Transverse colon (tissue), 4 donors: ENCODE measurements at regions not wholly inside any gene's neighbourhood (a gene's known extent, or its start where the extent isn't known, plus 50 kb on each side); places are given as distances from the start of the nearest gene placed in this dataset.

Source experiments
- DNase-seq: peaks from one replicate; pipeline ENCODE4 v3.0.0-alpha.2; 2019
- H3K27ac ChIP-seq, 4 donors: fragments of 200-600 bp; sonication (generic); 2 replicates each; pipeline ENCODE4 v1.5.1; 2016 to 2018; ENCODE audit warnings: inconsistent platforms in 4 of 4
- H3K27me3 ChIP-seq: fragments of 200-600 bp; sonication (generic); 2 replicates; pipeline ENCODE4 v1.5.1; 2017; ENCODE audit warnings: inconsistent platforms
- H3K36me3 ChIP-seq, 4 donors: fragments of 200-600 bp; sonication (generic); 2 replicates each; pipeline ENCODE4 v1.5.1; 2017 to 2019; ENCODE audit warnings: inconsistent platforms in 4 of 4
- H3K4me1 ChIP-seq, 4 donors: fragments of 200-600 bp; sonication (generic); 2 replicates each; pipeline ENCODE4 v1.5.1; 2017 to 2020; ENCODE audit warnings: inconsistent platforms in 4 of 4
- H3K4me3 ChIP-seq, 4 donors: fragments of 200-600 bp; sonication (generic); 1 replicate in 1 of 4; 2 replicates in 3 of 4; pipeline versions ENCODE4 v1.5.1 to v1.6.1; 2017 to 2019; ENCODE audit warnings: inconsistent platforms in 4 of 4
- H3K9me3 ChIP-seq, 2 donors: fragments of 200-600 bp; sonication (generic); 2 replicates each; pipeline ENCODE4 v1.5.1; 2017 to 2019; ENCODE audit warnings: inconsistent platforms in 2 of 2
- CTCF ChIP-seq, 5 experiments: fragments of 200-600 bp in 3 of 5; fragments of 450-650 bp in 2 of 5; sonication (generic) in 3 of 5; IDR thresholded peaks; 1 replicate in 2 of 5; 2 replicates in 3 of 5; pipeline ENCODE4 v1.5.1; 2016 to 2017; ENCODE audit warnings: antibody characterized with exemption in 5 of 5, inconsistent platforms in 3 of 5, mild to moderate bottlenecking in 2 of 5, moderate library complexity in 1 of 5
- EP300 ChIP-seq: sonication (generic); formaldehyde crosslinking; IDR thresholded peaks from one replicate; pipeline ENCODE4 v1.6.1; 2017; ENCODE audit warnings: antibody characterized with exemption, low read depth
- POLR2A ChIP-seq: fragments of 450-650 bp; IDR thresholded peaks from one replicate; pipeline ENCODE4 v1.6.1; 2016; ENCODE audit warnings: antibody characterized with exemption, mild to moderate bottlenecking, moderate library complexity
- POLR2AphosphoS5 ChIP-seq, 3 donors: sonication (generic); formaldehyde crosslinking; IDR thresholded peaks; one replicate each; pipeline ENCODE4 v1.6.1; 2016; ENCODE audit warnings: antibody characterized with exemption in 3 of 3
- WGBS, 2 donors: methylation state at CpG; one replicate each; pipeline ENCODE4 v1.1.5; 2018; ENCODE audit warnings: low coverage in 1 of 2; 5-methylcytosine and 5-hydroxymethylcytosine counted together
- in situ Hi-C, 4 donors: fragments of 200-750 bp; cut with MboI; loops; one replicate each; pipeline versions ENCODE4 v1.15.0 to v1.15.1; 2017; ENCODE audit warnings: low sequenced_read_pairs in 3 of 4, low pct_ligation_motif_present in 1 of 4, low pct_unique_long_range_greater_than_20kb in 1 of 4
- intact Hi-C: fragments of 100-400 bp; cut with DNase I; formaldehyde crosslinking; loops from one replicate; pipeline ENCODE4 v1.15.1; 2023; ENCODE audit warnings: low total_unique reads

DNA sequence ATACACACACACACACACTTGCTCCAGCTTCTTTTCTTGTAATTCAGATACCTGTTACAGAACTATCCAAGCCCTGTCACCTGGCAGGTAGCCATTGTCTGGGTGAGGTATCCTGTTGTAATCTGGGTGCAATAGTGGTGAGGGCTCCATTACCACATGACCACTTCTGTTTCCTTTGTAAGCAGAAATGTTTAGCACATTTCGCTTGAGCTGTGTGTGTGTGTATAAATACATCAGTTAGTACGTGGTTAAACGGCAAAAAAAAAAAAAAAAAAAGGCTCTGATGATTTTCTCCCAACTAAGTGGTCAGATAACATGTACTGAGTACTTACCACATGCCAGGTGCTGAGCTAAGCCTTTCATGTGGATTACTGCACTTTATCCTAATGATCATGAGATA is 129.3 kb upstream of the SSTR1 start:
- intact Hi-C loops (no loop called here), in situ Hi-C loops (no loop called here)
- Histone ChIP-seq H3K27me3 (no peaks in the 10 kb centered on the region), H3K9me3 (no peaks in the 10 kb centered on the region), H3K4me1 (peaks cover 0 to 4% (median 0%) of the 10 kb centered on the region in 4 donors), H3K4me3 (no peak overlapping the region), H3K36me3 (no peaks in the 10 kb centered on the region), H3K27ac (no peak overlapping the region)
- peak; percentile 12 for DNase-seq
- TF ChIP-seq POLR2A = no peak
- TF ChIP-seq EP300 = no peak
- no peak for TF ChIP-seq POLR2AphosphoS5 (IDR thresholded peaks at IDR 0.05)
- TF ChIP-seq CTCF (IDR thresholded peaks at IDR 0.05) = no peak
- 27 to 38% methylated on average over 3 of the region's 3 CpGs for WGBS, 2 donors

DNA sequence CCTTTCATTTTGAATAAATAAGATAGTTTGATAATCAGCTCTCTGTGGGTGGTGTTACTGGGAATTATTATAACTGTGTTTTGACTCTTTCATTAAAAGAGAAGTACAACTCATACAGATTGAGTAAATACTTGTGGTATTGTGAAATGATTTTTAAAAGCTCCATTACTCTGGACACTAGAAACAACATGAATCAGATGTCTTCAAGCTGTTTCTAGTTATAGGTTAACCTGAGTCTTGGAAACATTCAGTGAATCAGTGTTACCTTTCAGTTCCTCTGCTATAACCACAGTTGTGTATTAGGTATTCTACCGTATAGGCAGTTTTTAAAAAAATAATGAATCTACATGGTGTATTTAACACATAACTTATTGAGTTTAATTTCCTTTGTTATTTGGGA is 128.4 kb upstream of the SSTR1 start:
- no peak for DNase-seq
- no peak overlapping the region for H3K27ac ChIP-seq
- TF ChIP-seq EP300 = no peak
- no peak for TF ChIP-seq CTCF (IDR thresholded peaks at IDR 0.05)
- no peak for TF ChIP-seq POLR2A
- no peak for TF ChIP-seq POLR2AphosphoS5 (IDR thresholded peaks at IDR 0.05)
- no peaks in the 10 kb centered on the region for H3K36me3 ChIP-seq
- peaks cover 0 to 4% (median 0%) of the 10 kb centered on the region in 4 donors for H3K4me1 ChIP-seq
- no peaks in the 10 kb centered on the region for H3K9me3 ChIP-seq
- intact Hi-C loops = no loop called here
- 39 to 46% methylated on average over 1 of the region's 1 CpG for WGBS, 2 donors
- in situ Hi-C loops = no loop called here
- H3K4me3 ChIP-seq = no peak overlapping the region
- H3K27me3 ChIP-seq = no peaks in the 10 kb centered on the region

GRCh38 chr14:38079886-38080285 is 127.8 kb upstream of the SSTR1 start:
- H3K36me3 ChIP-seq = no peaks in the 10 kb centered on the region
- H3K9me3 ChIP-seq = no peaks in the 10 kb centered on the region
- in situ Hi-C loops = no loop called here
- 16 to 30% methylated on average over 1 of the region's 1 CpG for WGBS, 2 donors
- no peak for DNase-seq
- H3K4me1 ChIP-seq = peaks cover 0 to 4% (median 0%) of the 10 kb centered on the region in 4 donors
- no peaks in the 10 kb centered on the region for H3K27me3 ChIP-seq
- H3K27ac ChIP-seq = no peak overlapping the region
- H3K4me3 ChIP-seq = no peak overlapping the region
- no peak for TF ChIP-seq POLR2A
- TF ChIP-seq EP300 = no peak
- TF ChIP-seq POLR2AphosphoS5 (IDR thresholded peaks at IDR 0.05) = no peak
- TF ChIP-seq CTCF (IDR thresholded peaks at IDR 0.05) = no peak
- intact Hi-C loops = no loop called here

GRCh38 chr14:38080696-38081095 is 127.0 kb upstream of the SSTR1 start:
- in situ Hi-C loops = no loop called here
- intact Hi-C loops = no loop called here
- Histone ChIP-seq H3K36me3 (no peaks in the 10 kb centered on the region), H3K27ac (no peak overlapping the region), H3K9me3 (no peaks in the 10 kb centered on the region), H3K27me3 (no peaks in the 10 kb centered on the region), H3K4me3 (no peak overlapping the region), H3K4me1 (peaks cover 0 to 4% (median 0%) of the 10 kb centered on the region in 4 donors)
- TF ChIP-seq POLR2AphosphoS5 (IDR thresholded peaks at IDR 0.05) (no peak), POLR2A (no peak), CTCF (IDR thresholded peaks at IDR 0.05) (no peak), EP300 (no peak)
- WGBS, 2 donors = 88 to 90% methylated on average over 2 of the region's 2 CpGs
- no peak for DNase-seq
